ENCODE measurements at regions not wholly inside any gene's neighbourhood (a gene's known extent, or its start where the extent isn't known, plus 50 kb on each side); places are given as distances from the start of the nearest gene placed in this dataset.

- TF ChIP-seq REST (IDR thresholded peaks at IDR 0.05; ENCODE audit: borderline replicate concordance) (no peak), REST (CRISPR knock-in tag; IDR thresholded peaks at IDR 0.05; ENCODE audit: low read depth) (no peak), RHOXF2B (CRISPR knock-in tag; conservative IDR thresholded peaks at IDR 0.05) (no peak), PML (IDR thresholded peaks at IDR 0.05; ENCODE audit: low read length) (0 out of 2 replicates have a peak, but pooled peaks have one; percentile 36), HDAC2 (IDR thresholded peaks at IDR 0.05) (0 out of 2 replicates have a peak, but pooled peaks have one; percentile 46), BRCA1 (IDR thresholded peaks at IDR 0.05) (no peak), BRCA1 (CRISPR knock-in tag; IDR thresholded peaks at IDR 0.05) (no peak), FOSL1 (tag; conservative IDR thresholded peaks at IDR 0.05) (no peak), SIRT6 (IDR thresholded peaks at IDR 0.05; ENCODE audit: low read depth, low read length) (no peak), ZNF586 (CRISPR knock-in tag; conservative IDR thresholded peaks at IDR 0.05) (no peak), MTF1 (CRISPR knock-in tag; IDR thresholded peaks at IDR 0.05; ENCODE audit: borderline replicate concordance) (no peak), FIP1L1 (IDR thresholded peaks at IDR 0.05; ENCODE audit: low read depth, low read length, poor library complexity, severe bottlenecking) (no peak), CBX2 (IDR thresholded peaks at IDR 0.05; ENCODE audit: insufficient read depth, low read length, poor library complexity, severe bottlenecking) (no peak), GTF2B (IDR thresholded peaks at IDR 0.05; ENCODE audit: extremely low read depth, insufficient read length) (no peak), ZNF239 (CRISPR knock-in tag; IDR thresholded peaks at IDR 0.05) (no peak), HMG20B (CRISPR knock-in tag; IDR thresholded peaks at IDR 0.05) (no peak), ZNF124 (CRISPR knock-in tag; IDR thresholded peaks at IDR 0.05) (no peak), HDAC3 (IDR thresholded peaks at IDR 0.05; ENCODE audit: borderline replicate concordance, partially characterized antibody) (peak; percentile 46), BCLAF1 (IDR thresholded peaks at IDR 0.05; ENCODE audit: borderline replicate concordance in 1 of 2, control insufficient read depth in 1 of 2, low read depth in 2 of 2, low read length in 1 of 2) (no peak)
These were observed 418.0 kb downstream of the SH2D1A start (continued) for GRCh38 chrX:124764354-124764753.

All from K562 (cell line).